ENCODE measurements at regions not wholly inside any gene's neighbourhood (a gene's known extent, or its start where the extent isn't known, plus 50 kb on each side); places are given as distances from the start of the nearest gene placed in this dataset.

DNA sequence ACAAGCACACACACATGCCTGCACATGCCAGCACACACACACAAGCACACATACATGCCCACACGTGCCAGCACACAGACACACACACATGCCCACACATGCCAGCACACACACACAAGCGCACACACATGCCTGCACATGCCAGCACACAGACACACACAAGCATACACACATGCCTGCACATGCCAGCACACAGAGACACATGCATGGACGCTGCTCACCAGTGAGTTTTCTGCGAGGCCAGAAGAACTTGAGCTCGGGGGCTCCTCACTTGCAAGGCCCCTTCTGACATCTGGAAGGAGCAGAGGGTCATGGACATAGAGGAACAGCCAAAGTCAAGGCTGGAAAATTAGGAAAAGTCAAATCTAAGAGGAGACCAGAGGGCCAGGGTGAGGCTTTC lies 61.2 kb upstream of the BCL11B start:
- ATAC-seq = no peak
- no TSS peak for BruUV-seq (replicated peaks)
- ChIA-PET RAD21 (ENCODE audit: unreplicated experiment) (no interaction called here), SMC1A (ENCODE audit: uncharacterized antibody, unreplicated experiment) (no interaction called here), CTCF (no interaction called here), POLR2A (no interaction called here)
- intact Hi-C loops (cut with micrococcal nuclease; ENCODE audit: unreplicated experiment) = no loop called here
- no peaks in the 10 kb centered on the region for H3K79me2 ChIP-seq (ENCODE audit: control insufficient read depth, insufficient read depth, low read length)
- no peaks in the 10 kb centered on the region; the same call in 2 of the 3 replicates for H3K9me3 ChIP-seq (replicated peaks; ENCODE audit: control insufficient read depth, insufficient read depth, low read length)
- no peak overlapping the region for H3K9ac ChIP-seq (ENCODE audit: control insufficient read depth, insufficient read depth, low read length)
- no peaks in the 10 kb centered on the region for H3K36me3 ChIP-seq (ENCODE audit: control insufficient read depth in 2 of 2, insufficient read depth in 2 of 2, low read length in 1 of 2)
- H3K4me3 ChIP-seq = no peak overlapping the region
- H3K4me2 ChIP-seq (ENCODE audit: control insufficient read depth, insufficient read depth) = no peak overlapping the region
- no peak for FAIRE-seq
- in situ Hi-C loops (cut with MboI) = no loop called here
- no peak overlapping the region for H3K27ac ChIP-seq (ENCODE audit: control insufficient read depth, insufficient read depth)
- 71% methylated on average over 5 of the region's 5 CpGs for WGBS (ENCODE audit: insufficient coverage, insufficient replicate concordance, low lambda C conversion rate, missing lambda C conversion rate)
- DNase-seq (ENCODE audit: low read depth, low spot score) = no peak
- no peaks in the 10 kb centered on the region for H3K4me1 ChIP-seq (ENCODE audit: control insufficient read depth, insufficient read depth, low read length)
- H2AFZ ChIP-seq (ENCODE audit: control insufficient read depth, low read depth, low read length) = no peak overlapping the region
- no peaks in the 10 kb centered on the region for H4K20me1 ChIP-seq (ENCODE audit: control insufficient read depth, insufficient read depth)
- H3K27me3 ChIP-seq (replicated peaks in 1 of 2; ENCODE audit: control insufficient read depth in 2 of 2, insufficient read depth in 2 of 2, low read length in 1 of 2) = no peaks in the 10 kb centered on the region
- no peak for TF ChIP-seq RFX5 (IDR thresholded peaks at IDR 0.05; ENCODE audit: low read depth, low read length)
- no peak for TF ChIP-seq NFYB (IDR thresholded peaks at IDR 0.05; ENCODE audit: insufficient read depth, low read depth, low read length)
- TF ChIP-seq ATF3 (IDR thresholded peaks at IDR 0.05; ENCODE audit: borderline replicate concordance, extremely low read depth, low read depth, low read length) = no peak
- no peak for TF ChIP-seq IKZF2 (IDR thresholded peaks at IDR 0.05)
- TF ChIP-seq TCF7 (IDR thresholded peaks at IDR 0.05; ENCODE audit: borderline replicate concordance) = no peak
- no peak for TF ChIP-seq ZSCAN29 (IDR thresholded peaks at IDR 0.05)
- TF ChIP-seq SMAD5 (IDR thresholded peaks at IDR 0.05; ENCODE audit: low read depth) = no peak

GRCh38 chr14:99331811-99332210 lies 59.8 kb upstream of the BCL11B start:
- H3K27ac ChIP-seq (ENCODE audit: control insufficient read depth, insufficient read depth) = no peak overlapping the region
- BruUV-seq (replicated peaks) = no TSS peak
- no peak overlapping the region for H3K4me3 ChIP-seq
- ChIA-PET SMC1A (ENCODE audit: uncharacterized antibody, unreplicated experiment) (no interaction called here), CTCF (no interaction called here), RAD21 (ENCODE audit: unreplicated experiment) (no interaction called here), POLR2A (no interaction called here)
- H3K4me1 ChIP-seq (ENCODE audit: control insufficient read depth, insufficient read depth, low read length) = no peaks in the 10 kb centered on the region
- H3K79me2 ChIP-seq (ENCODE audit: control insufficient read depth, insufficient read depth, low read length) = no peaks in the 10 kb centered on the region
- H3K9ac ChIP-seq (ENCODE audit: control insufficient read depth, insufficient read depth, low read length) = no peak overlapping the region
- whole genome bisulfite sequencing (ENCODE audit: insufficient coverage, insufficient replicate concordance, low lambda C conversion rate, missing lambda C conversion rate) = 60% methylated on average over 10 of the region's 10 CpGs
- no peak for ATAC-seq
- FAIRE-seq = no peak
- no peak overlapping the region for H2AFZ ChIP-seq (ENCODE audit: control insufficient read depth, low read depth, low read length)
- H4K20me1 ChIP-seq (ENCODE audit: control insufficient read depth, insufficient read depth) = no peaks in the 10 kb centered on the region
- no peak for DNase-seq (ENCODE audit: low read depth, low spot score)
- in situ Hi-C loops (cut with MboI) = no loop called here
- no peak overlapping the region for H3K4me2 ChIP-seq (ENCODE audit: control insufficient read depth, insufficient read depth)
- intact Hi-C loops (cut with micrococcal nuclease; ENCODE audit: unreplicated experiment) = no loop called here
- H3K36me3 ChIP-seq (ENCODE audit: control insufficient read depth in 2 of 2, insufficient read depth in 2 of 2, low read length in 1 of 2) = no peaks in the 10 kb centered on the region
- H3K27me3 ChIP-seq (replicated peaks in 1 of 2; ENCODE audit: control insufficient read depth in 2 of 2, insufficient read depth in 2 of 2, low read length in 1 of 2) = no peaks in the 10 kb centered on the region
- H3K9me3 ChIP-seq (replicated peaks; ENCODE audit: control insufficient read depth, insufficient read depth, low read length) = no peaks in the 10 kb centered on the region; the same call in 2 of the 3 replicates
- TF ChIP-seq, protein P1, sequence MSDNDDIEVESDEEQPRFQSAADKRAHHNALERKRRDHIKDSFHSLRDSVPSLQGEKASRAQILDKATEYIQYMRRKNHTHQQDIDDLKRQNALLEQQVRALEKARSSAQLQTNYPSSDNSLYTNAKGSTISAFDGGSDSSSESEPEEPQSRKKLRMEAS (IDR thresholded peaks at IDR 0.05; ENCODE audit: low read depth, low read length) = no peak
- no peak for TF ChIP-seq RAD21 (IDR thresholded peaks at IDR 0.05; ENCODE audit: insufficient read depth, low read depth, low read length)
- TF ChIP-seq DPF2 (IDR thresholded peaks at IDR 0.05) = no peak
- TF ChIP-seq BCL11A (IDR thresholded peaks at IDR 0.05; ENCODE audit: low read depth, low read length) = no peak
- no peak for TF ChIP-seq POLR2A (IDR thresholded peaks at IDR 0.05; ENCODE audit: low read depth, low read length)
- TF ChIP-seq, protein P2, sequence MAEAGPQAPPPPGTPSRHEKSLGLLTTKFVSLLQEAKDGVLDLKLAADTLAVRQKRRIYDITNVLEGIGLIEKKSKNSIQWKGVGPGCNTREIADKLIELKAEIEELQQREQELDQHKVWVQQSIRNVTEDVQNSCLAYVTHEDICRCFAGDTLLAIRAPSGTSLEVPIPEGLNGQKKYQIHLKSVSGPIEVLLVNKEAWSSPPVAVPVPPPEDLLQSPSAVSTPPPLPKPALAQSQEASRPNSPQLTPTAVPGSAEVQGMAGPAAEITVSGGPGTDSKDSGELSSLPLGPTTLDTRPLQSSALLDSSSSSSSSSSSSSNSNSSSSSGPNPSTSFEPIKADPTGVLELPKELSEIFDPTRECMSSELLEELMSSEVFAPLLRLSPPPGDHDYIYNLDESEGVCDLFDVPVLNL (IDR thresholded peaks at IDR 0.05; ENCODE audit: low read depth, low read length) = no peak
- no peak for TF ChIP-seq CHD1 (IDR thresholded peaks at IDR 0.05; ENCODE audit: low read depth, low read length)
- no peak for TF ChIP-seq ZSCAN29 (IDR thresholded peaks at IDR 0.05)
- TF ChIP-seq PML (IDR thresholded peaks at IDR 0.05; ENCODE audit: low read length) = no peak
- no peak for TF ChIP-seq GABPA (IDR thresholded peaks at IDR 0.05; ENCODE audit: low read depth)
- no peak for TF ChIP-seq NR2C2 (IDR thresholded peaks at IDR 0.05; ENCODE audit: borderline replicate concordance, control insufficient read depth, insufficient read length, low read depth)
- no peak for TF ChIP-seq USF2 (IDR thresholded peaks at IDR 0.05; ENCODE audit: borderline replicate concordance, low read depth, low read length)
- no peak for TF ChIP-seq MYB (IDR thresholded peaks at IDR 0.05; ENCODE audit: borderline replicate concordance, low read depth, low read length)
- TF ChIP-seq BMI1 (IDR thresholded peaks at IDR 0.05; ENCODE audit: borderline replicate concordance) = no peak
